Esophagus muscularis mucosa (tissue), 4 donors: ENCODE measurements at regions not wholly inside any gene's neighbourhood (a gene's known extent, or its start where the extent isn't known, plus 50 kb on each side); places are given as distances from the start of the nearest gene placed in this dataset.

Experiments
- CTCF ChIP-seq, 3 experiments: fragments of 200-600 bp in 2 of 3; fragments of 450-650 bp in 1 of 3; sonication (generic) in 2 of 3; IDR thresholded peaks; one replicate each; pipeline ENCODE4 v1.5.1; 2017 to 2019; ENCODE audit warnings: antibody characterized with exemption in 3 of 3, mild to moderate bottlenecking in 2 of 3, moderate library complexity in 1 of 3
- EP300 ChIP-seq: sonication (generic); formaldehyde crosslinking; IDR thresholded peaks from one replicate; pipeline ENCODE4 v1.6.1; 2017; ENCODE audit warnings: antibody characterized with exemption
- POLR2A ChIP-seq: fragments of 450-650 bp; IDR thresholded peaks from one replicate; pipeline ENCODE4 v1.6.1; 2017; ENCODE audit warnings: antibody characterized with exemption, moderate library complexity, mild to moderate bottlenecking, low read depth
- POLR2AphosphoS5 ChIP-seq, 2 donors: sonication (generic); formaldehyde crosslinking; IDR thresholded peaks; one replicate each; pipeline ENCODE4 v1.6.1; 2017; ENCODE audit warnings: antibody characterized with exemption in 2 of 2

DNA sequence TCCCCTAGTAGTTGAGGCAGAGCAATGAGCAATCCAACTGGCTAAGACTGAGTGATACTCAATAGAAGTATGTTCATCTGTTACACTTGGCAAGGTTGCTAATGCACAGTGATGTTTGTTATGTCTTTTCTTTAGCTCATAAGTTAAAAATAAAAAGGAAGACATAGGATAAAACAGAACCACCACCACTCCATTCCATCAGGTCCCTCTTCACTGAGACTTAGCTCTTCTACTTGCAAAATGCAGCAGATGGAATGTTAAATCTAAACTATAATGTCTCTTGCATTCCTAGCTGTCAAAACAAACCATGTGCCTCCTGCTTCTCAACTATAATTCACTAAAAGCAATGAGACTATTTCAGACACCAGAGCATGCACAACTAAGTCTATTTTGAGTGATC, 265.6 kb upstream of the UBE2E2 start:
- TF ChIP-seq CTCF (IDR thresholded peaks at IDR 0.05), result no peak
- TF ChIP-seq EP300, result no peak
- no peak for TF ChIP-seq POLR2A
- peak in 1 of 2 donors; percentile 44 for TF ChIP-seq POLR2AphosphoS5 (IDR thresholded peaks at IDR 0.05)
